ENCODE measurements at regions not wholly inside any gene's neighbourhood (a gene's known extent, or its start where the extent isn't known, plus 50 kb on each side); places are given as distances from the start of the nearest gene placed in this dataset.

- H3K4me1 Mint-ChIP-seq (ENCODE audit: low read depth) = no peaks in the 10 kb centered on the region
- H3K27me3 Mint-ChIP-seq = no peaks in the 10 kb centered on the region
- TF ChIP-seq CTCF (IDR thresholded peaks at IDR 0.05; ENCODE audit: unreplicated experiment) = no peak
- H3K27ac Mint-ChIP-seq = no peak overlapping the region
- no peak overlapping the region for H3K4me3 Mint-ChIP-seq (ENCODE audit: low read depth)
- DNase-seq (ENCODE audit: low spot score, unreplicated experiment) = no peak
- H3K9me3 Mint-ChIP-seq (ENCODE audit: low read depth) = no peaks in the 10 kb centered on the region
- no peaks in the 10 kb centered on the region for H3K36me3 Mint-ChIP-seq (ENCODE audit: insufficient read depth)
These were observed 114.3 kb downstream of the DIPK2A start for GRCh38 chr3:144085964-144086363.

GRCh38 chr3:144096016-144096415 lies 124.4 kb downstream of the DIPK2A start:
- H3K4me1 Mint-ChIP-seq (ENCODE audit: low read depth) = peaks cover 2% of the 10 kb centered on the region
- no peak for DNase-seq (ENCODE audit: low spot score, unreplicated experiment)
- peaks cover 10% of the 10 kb centered on the region for H3K9me3 Mint-ChIP-seq (ENCODE audit: low read depth)
- H3K27ac Mint-ChIP-seq = no peak overlapping the region
- no peaks in the 10 kb centered on the region for H3K27me3 Mint-ChIP-seq
- no peaks in the 10 kb centered on the region for H3K36me3 Mint-ChIP-seq (ENCODE audit: insufficient read depth)
- H3K4me3 Mint-ChIP-seq (ENCODE audit: low read depth) = no peak overlapping the region
- TF ChIP-seq CTCF (IDR thresholded peaks at IDR 0.05; ENCODE audit: unreplicated experiment) = no peak

DNA sequence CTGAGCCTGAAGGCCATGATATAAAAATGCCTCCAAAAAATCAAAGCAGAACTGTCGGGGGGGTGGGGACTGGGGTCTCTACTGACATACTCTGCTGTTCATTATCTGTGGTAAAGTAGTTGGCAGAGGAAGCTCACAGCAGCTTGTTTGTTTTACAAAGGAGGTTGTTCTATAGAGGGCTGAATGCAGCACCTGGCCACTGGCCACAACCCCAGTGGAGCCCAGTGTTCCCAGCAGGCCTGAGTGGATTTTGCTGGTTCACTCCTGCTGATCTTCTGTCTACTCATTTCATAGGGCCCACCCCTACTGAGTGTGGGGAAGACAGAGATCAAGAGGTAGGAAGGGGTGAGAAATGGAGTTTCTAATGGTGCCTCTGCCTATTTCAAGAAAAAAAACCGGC lies 125.5 kb downstream of the DIPK2A start:
- Mint-ChIP-seq H3K27me3 (no peaks in the 10 kb centered on the region), H3K9me3 (ENCODE audit: low read depth) (peaks cover 10% of the 10 kb centered on the region), H3K4me1 (ENCODE audit: low read depth) (peaks cover 2% of the 10 kb centered on the region), H3K27ac (no peak overlapping the region), H3K4me3 (ENCODE audit: low read depth) (no peak overlapping the region), H3K36me3 (ENCODE audit: insufficient read depth) (no peaks in the 10 kb centered on the region)
- no peak for DNase-seq (ENCODE audit: low spot score, unreplicated experiment)
- TF ChIP-seq CTCF (IDR thresholded peaks at IDR 0.05; ENCODE audit: unreplicated experiment) = no peak

DNA sequence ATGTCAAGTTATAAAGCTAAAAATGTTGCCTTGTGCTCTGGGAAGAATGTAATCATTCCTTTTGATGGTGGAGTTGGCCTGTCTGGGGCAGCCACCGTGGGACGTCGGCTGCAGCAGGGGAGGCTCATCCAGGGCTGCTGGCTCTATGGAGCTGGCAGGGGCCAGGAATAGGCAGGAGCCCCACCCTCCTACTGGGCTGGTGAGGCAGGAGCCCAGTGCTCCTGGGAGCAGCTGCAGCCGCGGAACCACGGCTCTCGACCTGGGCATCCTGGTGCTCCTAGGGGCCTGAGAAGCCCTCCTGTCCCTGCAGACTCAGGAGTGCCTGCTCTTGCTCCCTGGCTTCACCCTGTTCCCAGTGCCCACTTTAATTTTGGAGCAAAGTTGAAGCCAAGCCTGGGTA lies 127.1 kb downstream of the DIPK2A start:
- H3K27ac Mint-ChIP-seq = no peak overlapping the region
- no peak for DNase-seq (ENCODE audit: low spot score, unreplicated experiment)
- H3K9me3 Mint-ChIP-seq (ENCODE audit: low read depth) = peaks cover 7% of the 10 kb centered on the region
- H3K4me1 Mint-ChIP-seq (ENCODE audit: low read depth) = peaks cover 3% of the 10 kb centered on the region
- H3K36me3 Mint-ChIP-seq (ENCODE audit: insufficient read depth) = no peaks in the 10 kb centered on the region
- TF ChIP-seq CTCF (IDR thresholded peaks at IDR 0.05; ENCODE audit: unreplicated experiment) = no peak
- H3K27me3 Mint-ChIP-seq = no peaks in the 10 kb centered on the region
- no peak overlapping the region for H3K4me3 Mint-ChIP-seq (ENCODE audit: low read depth)

- no peak for TF ChIP-seq CTCF (IDR thresholded peaks at IDR 0.05; ENCODE audit: unreplicated experiment)
- H3K9me3 Mint-ChIP-seq (ENCODE audit: low read depth) = peaks cover 12% of the 10 kb centered on the region
- H3K27me3 Mint-ChIP-seq = no peaks in the 10 kb centered on the region
- no peaks in the 10 kb centered on the region for H3K36me3 Mint-ChIP-seq (ENCODE audit: insufficient read depth)
- peaks cover 20% of the 10 kb centered on the region for H3K4me1 Mint-ChIP-seq (ENCODE audit: low read depth)
- H3K27ac Mint-ChIP-seq = no peak overlapping the region
- H3K4me3 Mint-ChIP-seq (ENCODE audit: low read depth) = no peak overlapping the region
- DNase-seq (ENCODE audit: low spot score, unreplicated experiment) = no peak
These were observed 130.8 kb downstream of the DIPK2A start for GRCh38 chr3:144102421-144102820.

Data from progenitor cell of endocrine pancreas (in vitro differentiated cells).